ENCODE measurements at regions not wholly inside any gene's neighbourhood (a gene's known extent, or its start where the extent isn't known, plus 50 kb on each side); places are given as distances from the start of the nearest gene placed in this dataset.

DNA sequence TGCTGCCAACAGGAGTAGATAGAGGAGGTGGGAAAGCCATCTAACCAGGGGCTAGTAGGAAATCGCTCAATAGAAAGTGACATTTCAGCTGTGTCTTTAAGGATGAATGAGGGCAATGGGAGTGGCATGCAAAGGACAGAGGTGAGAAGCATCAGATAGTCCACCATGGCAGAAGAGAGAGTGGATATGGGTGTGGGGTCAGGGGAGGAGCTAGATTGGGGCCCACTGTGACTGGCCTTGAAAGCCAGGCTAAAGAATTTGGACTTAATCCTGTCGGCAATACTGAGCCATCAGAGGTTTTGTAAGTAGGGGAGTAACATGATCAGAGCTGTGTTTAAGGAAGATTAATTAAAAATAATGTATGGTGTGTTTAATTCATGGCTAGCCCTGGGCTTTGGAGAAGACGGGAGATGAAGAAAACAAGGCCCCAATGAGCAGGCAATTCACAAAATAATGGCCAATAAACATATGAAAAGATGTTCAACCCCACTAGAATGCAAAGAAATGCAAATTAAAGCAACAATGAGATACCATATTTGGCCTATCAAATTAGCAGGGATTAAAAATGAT is 98.1 kb upstream of the PJA1 start:
- no peak for DNase-seq

DNA sequence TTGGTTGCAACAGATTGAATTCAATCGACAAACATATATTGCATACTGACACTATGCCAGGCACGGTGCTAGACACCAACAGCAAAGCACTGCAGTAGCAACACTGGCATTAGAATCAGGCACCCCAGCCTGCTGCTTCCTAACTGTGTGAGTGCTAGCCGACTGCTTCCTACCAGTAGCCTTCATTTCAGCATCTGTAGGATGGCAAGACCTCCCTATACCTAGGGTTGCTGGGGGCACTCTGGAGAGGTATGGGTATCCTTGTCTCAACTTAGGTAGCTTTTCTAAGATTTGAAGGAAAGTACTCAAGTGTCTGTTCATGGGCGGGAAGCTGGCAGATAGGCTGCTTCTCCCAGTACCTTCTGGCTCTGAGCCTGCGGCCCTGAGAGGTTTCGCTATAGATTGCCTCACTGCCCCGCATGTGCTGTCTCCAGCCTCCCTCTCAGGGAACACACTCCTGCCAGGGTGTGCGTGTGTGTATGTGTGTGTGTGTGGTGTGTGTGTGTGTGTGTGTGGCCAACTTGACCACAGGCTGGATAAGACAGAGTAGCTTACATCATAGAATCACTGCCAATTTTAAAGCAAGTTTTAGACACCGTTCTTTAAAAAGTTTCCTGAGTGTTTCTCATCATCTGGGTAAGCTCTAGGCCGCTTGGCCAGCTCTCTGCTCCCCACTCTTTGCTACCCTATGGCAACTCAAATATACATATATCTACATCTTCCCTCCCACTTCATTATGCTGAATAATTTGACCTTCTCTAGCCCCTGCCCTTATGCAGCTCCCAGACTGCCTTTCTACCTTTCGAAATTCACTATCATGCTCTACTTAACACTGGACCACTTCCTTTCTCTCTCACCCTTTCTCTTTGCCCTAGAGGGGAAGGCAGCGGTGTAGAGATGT is 97.0 kb upstream of the PJA1 start:
- no peak for DNase-seq

DNA sequence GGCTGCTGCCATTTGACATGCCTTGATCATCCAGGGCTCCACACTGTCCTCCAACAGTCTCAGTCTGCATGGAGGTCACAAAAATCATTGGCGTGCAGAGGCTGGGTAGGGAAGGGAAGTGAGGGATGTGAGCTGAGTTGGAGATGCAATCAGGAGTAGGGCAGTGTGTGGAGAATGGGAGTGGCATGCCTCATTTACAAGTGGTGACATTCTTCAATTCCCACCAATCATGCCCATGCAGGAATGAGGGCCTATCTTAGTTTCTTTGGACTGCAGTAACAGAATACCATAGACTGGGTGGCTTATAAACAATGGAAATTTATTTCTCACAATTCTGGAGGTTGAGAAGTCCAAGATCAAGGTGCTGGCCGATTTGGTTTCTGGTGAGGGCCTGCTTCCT is 94.9 kb upstream of the PJA1 start:
- DNase-seq: no peak

DNA sequence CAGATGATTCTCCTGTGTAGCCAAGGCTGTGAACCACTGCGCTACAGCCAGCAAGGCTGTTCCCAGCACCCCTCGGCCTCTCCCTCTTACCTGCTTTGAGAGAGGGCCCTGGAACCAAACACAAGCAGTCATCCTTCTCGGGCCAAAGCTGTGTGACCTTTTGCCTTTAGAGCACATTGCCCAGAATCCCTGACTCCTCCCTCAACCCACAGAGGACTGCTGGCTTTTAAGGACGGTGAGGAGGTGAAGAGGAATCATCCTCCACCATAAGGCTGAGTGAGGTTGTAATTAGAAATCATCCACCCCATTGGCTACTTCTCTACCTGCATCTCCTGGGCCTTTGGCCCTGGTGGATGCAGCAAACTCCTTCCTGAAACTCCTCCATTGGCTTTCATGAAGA is 93.6 kb upstream of the PJA1 start:
- DNase-seq: no peak

DNA sequence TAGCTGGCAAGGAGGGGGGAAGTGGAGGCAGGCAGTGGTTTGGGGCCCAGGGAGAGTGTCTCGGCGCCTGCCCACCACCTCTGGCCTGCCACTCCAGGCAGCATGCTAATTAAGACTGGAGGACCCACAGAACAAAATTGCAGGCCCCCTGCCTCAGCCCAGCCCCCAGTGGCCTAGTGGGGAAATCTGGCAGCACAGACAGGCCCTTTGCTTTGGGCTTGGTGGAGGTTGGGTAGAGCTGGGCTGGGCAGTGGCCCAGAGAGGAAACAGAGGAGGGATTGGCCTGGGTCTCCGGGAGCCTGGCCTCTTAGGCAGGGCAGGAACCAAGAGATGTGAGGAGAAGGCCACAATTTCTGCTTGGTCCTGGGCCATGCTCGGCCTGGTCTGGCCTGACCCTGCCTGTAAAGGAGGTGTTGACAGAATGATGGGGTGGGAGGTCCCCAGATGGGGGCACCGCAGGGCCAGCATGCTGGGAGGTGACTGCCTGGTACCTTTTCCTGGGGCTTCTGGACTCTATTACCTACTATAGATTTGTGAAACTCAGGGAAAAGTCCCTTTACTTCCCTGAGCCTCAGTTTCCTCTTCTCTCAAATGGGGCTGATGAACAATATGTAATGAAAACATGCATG is 92.4 kb upstream of the PJA1 start:
- DNase-seq: no peak

DNA sequence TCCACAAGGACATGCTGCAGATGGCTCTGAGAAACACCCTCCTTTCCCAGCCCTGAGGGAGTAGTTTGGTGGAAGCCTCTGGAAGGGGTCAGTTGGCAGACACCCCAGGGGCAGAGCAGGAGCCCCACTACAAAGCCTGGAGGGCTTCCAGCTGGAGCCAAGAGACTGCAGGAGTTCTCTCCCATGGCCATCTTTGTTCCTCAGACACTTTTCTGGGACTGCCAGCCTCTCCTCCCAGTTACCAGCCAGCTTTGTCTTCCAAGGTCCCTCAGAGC is 91.0 kb upstream of the PJA1 start:
- DNase-seq: no peak

DNA sequence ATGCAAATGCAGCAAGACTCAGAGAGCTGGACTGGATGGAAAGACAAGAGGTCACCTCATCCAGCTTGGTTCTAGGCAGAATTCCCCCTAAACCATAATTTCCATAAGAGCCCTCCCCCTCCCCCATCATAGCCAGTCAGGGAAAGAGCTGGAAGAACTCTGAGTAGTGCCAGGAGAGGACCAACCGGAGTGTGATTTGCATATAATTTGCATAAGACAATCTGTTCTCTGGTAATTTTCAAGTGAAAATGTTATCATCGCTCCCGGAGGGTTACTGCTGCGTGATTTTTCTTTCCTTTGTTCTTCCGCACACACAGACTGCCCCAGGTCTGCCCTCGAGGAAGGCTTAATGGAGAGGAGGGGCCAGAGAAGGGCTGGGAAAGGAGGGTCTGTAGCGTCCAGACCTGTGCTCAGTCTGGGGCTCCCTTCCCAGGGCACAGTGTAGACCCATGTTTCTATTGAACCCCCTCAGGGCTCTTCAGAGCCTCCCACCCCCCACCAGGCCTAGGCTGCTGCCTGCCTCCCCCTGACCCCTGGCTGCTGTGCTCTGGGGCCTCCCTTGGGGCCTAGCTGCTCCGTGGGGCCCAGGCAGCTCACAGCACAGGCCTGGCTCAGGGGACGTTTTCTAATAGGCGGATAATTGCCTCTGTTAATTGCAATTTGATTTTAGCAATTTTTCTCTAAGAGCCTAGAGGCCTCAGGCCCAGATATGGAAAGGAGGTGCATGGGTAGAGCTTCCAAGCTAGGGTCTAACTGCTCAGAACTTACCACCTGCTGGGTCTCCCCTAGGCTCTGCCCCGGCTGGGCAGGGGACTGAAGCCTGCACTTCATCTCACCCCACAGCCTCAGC is 90.4 kb upstream of the PJA1 start:
- no peak for DNase-seq

DNA sequence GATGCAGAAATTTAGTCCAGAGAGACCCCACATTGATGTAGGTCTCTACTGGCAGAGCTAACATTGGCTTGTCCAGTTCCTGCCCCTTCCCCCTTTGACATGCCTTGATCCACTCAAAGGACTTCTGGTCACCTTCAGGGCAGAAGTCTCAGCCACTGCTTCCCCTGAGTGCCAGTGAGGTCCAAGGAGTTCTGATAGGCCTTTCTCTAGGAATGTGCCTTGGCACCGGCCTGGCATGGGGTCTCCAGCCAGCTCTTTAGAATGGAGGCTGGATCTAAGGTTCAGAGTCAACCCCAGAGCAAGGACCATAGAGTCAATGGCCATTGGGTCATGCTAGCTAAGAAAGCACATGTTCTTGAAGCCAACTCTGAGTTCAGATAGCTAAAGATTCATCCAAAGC is 88.6 kb upstream of the PJA1 start:
- DNase-seq: no peak

DNA sequence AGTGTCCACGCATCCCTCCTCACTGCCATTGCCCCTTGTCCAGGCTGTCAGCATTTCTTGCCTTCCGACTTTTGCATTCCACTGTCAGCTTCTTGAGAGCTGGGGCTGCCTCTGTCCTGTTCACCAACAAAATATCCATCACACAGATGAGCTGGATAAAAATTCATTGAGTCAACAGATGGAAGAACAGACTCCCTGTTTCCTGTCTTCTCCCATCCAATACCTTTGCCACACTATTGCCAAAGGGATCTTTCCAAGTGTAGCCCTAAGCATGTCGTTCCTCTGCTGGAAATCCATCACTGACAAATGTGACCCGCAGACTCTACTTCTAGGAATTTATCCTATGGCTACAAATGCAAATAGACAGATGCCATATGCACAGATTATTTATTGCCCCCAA is 78.0 kb upstream of the PJA1 start:
- DNase-seq: no peak

DNA sequence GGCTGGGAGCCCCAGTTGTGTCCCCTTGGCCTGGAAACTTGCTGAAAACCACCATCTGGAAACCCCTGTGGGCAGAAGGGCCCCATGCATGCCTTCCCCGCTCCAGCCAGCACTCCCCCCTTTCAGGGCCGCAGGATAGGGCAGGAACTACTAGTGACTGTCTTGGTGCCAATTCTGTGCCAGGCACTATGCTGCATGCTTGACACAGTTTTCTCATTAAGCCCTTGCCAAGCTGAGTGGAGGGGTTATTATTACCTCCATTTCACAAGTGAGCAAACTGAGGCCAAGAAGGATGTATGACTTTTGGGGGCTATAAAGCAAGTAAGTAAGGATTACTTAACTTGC is 73.6 kb upstream of the PJA1 start:
- DNase-seq: no peak

DNA sequence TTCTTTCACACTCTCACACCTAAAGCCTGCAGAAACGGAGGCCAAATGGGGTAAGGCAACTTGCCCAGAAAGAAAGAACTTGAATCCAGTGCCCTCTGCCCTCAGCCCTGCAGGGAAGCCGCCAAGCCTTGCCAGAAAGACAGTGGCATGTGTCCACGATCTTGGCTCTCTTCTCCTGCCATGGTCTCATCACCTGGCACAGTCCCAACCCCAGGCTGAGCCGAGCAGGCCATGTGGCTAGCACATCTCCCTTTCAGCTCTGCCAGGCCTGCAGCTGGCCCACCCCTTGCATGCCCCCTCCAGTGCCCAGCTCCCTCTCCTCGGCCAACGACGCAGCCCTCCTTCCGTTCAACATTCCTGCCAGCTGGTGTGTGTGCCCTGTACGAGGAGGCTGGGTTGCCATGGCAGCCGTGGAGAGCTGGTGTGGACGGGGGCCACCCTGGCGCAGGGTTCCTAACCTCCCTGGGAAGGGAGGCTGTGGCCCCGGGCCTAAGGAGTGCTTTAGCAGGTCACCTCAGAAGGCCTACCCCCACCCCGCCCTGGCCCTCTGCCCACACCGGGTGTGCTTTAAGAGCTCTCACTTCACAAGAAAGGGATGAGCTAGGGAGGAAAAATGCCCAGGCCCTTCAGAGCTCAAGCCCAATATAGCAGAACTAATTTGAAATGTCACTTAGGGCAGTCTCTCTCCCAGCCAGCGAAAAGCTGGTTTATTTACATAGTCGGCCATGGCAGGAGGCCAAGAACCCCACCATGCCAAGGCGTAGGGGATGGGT is 73.0 kb upstream of the PJA1 start:
- DNase-seq: peak; percentile 41

DNA sequence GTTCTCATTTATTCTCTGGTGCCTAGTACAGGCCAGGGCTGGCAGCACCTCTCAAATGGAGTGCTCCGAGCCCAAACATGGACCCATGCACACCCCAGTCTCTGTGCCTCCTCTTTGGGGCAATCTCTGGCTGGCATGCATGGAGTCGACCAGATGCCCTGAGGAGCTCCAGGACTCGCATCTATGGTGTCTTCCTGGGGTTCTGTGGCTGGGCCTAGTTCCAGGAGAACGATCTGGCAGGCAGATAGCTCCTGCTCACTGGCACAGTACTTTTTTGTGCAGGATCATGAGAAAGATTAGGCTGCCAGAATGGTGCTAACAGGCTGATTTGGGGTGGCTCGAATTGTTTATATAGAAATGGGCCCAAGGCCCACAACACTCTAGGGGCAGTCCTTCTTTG is 72.0 kb upstream of the PJA1 start:
- DNase-seq: no peak

DNA sequence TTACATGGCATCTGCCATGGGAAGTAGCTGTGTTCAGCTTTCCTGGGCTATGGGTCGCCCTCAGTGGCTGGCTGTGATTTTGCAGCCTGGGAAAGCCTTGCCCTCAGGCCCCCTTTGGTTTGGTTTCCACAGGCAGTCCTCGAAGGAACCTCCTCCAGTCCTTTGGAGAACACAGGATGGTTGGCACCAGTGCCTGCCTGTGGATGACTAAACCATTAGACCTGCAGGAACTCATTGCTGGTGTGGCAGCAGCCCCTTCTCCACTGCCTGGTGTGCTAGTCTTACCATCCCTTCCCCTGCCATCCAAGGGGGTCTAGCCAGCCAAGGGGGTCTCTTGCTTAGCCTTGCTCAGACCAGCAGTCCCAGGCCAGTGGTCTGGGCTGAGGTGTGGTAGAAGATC is 71.4 kb upstream of the PJA1 start:
- DNase-seq: no peak

DNA sequence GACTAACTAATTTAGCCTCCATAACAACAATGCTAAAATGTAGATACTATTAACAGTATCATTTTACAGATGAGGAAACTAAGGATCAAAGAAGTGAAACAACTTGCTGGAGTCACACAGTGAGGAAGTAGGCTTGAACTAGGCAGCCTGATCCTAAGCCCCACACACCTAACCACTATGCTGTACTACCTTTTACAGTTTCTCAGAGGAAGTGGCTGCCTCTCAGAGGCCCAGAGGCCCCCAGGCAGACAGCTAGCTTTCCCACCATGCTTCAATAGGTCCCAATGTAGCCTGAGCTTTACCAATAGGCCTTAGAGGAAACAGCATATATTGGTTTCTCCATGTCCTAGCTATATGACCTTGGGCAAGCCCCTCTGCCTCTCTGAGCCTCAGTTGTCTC is 69.4 kb upstream of the PJA1 start:
- no peak for DNase-seq

DNA sequence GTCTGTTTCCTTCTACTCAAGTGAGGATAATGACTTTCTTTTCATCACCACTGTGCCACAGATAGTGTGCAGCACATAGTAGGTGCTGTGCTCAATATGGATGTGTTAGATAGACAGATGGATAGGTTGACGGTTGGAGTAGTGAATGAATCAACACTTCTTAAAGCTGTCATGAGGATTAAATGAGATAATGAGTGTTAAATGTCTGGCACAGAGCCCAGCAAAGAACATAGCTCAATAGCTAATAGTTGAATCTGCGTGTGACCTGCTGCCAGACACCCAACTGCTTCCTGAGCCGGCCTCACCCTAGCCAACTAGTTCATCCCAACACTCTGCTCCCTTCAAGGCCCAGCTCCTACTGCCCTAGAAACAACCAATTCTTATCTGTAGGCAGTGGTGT is 67.7 kb upstream of the PJA1 start:
- peak; percentile 68 for DNase-seq

DNA sequence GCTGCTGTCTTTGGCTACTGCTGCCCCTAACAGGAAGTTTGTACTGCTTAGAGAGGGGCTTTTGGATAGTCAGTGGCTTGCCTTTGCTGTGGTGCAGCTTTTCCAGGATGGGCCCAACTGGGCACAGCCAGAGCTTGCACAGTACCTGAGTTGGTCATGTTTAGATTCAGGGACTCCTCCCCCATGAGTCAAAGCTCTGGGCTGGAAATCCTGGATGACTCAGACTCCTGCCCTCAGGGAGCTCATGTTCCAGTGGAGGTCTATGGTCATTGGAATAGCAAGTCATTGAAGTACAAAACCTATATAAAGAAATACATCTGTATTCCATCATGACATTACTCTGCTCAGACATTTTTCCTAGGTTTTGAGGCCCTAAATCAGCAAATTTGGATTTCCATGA is 66.7 kb upstream of the PJA1 start:
- no peak for DNase-seq

DNA sequence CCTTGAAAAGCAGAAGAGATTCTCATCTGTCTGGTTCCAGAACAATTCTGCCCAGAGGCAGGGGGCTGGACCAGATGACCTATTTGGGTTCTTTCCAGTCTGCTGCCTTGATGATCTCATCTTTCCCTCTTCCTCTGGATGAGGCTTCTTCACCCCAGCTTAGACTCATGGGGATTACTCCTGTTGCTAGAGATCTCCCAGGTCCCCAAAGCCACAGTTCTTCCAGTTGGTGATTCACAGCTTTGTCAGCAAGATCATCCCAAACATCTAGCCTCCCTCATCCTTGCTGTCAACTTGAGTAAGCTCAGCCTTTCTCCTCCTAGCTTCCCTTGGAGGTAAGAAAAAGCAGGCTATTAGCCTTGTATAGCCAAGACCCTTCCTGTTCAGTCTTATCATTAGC is 64.2 kb upstream of the PJA1 start:
- no peak for DNase-seq

DNA sequence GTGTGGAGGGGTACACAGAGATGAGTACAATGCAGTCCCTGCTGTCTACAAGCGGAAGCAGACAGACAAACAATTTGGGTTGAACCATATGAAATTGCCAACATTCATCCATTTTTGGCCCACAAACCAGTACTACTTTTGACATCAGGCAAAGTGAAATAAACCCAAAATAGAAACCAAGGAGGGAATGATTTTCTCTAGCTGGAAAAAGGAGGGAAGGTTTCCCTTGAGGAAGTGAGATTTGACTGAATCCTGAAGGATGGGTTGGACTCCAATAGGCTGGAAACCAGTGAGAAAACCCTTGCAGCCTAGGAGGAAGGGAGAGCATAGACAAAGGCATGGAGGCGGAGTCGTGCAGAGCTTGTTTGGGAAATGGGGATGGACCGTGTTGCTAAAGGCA is 63.5 kb upstream of the PJA1 start:
- DNase-seq: no peak

DNA sequence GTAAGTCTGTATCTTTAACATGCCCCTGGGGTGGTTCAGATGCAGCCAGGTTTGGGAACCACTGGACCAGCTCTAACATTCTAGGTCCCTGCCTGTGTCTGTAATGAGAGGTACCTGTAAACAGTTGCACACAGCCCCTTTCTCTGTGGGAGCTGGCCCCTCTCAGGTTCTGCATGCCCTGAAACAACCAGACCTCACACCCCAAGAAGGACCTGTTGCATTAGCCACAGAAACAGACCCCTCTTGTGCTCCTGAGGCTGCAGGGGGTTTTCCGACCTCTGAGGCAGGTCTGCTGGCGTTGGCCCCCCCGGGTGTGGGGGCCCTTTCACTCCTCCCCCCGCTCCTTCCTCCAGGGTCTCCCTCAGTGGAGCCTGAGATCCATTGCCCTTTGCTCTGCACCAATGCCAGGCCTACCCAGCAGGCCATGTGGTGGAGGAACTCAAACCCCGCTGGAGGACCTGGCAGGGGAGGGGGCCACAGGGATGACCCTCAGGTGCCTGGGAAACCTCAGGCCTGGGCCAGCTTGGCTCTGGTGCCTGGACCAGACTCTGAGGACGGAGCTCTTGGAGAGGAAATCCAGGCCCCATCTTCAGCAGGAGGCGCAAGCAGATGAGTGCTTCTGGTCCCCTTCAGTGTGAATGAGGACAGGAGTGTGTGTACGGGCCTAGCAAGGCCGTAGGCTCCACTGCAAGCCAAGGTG is 61.4 kb upstream of the PJA1 start:
- no peak for DNase-seq

DNA sequence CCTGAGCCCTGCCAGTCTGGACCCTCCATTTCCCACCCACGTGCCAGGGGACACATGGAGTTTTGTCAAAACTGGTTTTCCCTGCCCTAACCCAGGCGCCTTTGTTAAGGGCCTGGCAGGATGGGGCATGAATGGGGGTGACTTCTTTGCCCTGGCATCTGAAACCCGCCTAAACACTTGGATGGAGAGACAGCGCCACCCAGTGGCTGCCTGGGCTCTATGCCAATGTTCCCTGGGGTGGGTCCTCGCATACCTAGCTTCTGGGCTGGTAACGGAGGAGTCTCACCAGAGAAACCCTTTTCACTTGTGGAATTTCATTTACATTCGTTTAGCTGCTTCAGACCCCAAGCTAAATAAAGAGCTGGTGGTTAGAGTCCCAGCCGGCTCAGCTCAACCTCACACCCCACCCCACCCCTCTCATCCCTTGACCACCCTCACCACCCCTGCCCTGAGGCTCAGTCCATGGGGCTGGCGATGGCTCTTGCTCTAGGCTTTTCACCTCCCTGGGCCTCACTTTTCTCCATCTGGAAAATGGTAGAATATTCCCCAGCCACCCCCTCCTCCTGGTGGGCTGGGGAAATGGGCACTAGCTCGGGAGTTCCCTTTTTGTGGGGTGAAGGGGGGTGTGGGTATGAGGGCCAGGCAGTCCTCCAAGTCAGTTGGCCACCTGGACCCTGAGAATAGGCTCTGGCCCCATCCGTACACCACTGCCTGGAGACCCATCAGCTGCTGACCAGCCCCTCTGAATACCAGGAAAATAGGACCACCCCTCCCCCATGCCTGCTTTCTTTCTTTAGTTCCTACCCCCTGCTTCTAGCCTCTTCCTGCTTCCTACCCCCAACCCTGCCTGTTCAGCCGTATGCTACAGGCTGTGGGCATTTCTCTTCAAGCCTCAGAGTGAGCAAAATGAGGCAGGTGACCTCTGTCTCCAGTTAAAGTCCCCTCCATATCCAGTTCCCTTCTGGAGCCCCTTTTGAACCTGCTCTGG is 57.1 kb upstream of the PJA1 start:
- DNase-seq: peak; percentile 25

Data from NCI-H524 treated with DMSO at 0.1 percent for 48 hours (cell line).